HEK293 (cell line): ENCODE measurements at regions not wholly inside any gene's neighbourhood (a gene's known extent, or its start where the extent isn't known, plus 50 kb on each side); places are given as distances from the start of the nearest gene placed in this dataset.

Experiments
- HOXA7 ChIP-seq: sonication (generic); formaldehyde crosslinking; IDR thresholded peaks from 2 replicates; pipeline ENCODE4 v1.8.1; 2022; ENCODE audit warnings: missing genetic modification reagents, borderline replicate concordance
- REPIN1 ChIP-seq: fragments of 450-650 bp; formaldehyde crosslinking; IDR thresholded peaks from 2 replicates; pipeline ENCODE4 v1.5.1; 2017; ENCODE audit warnings: missing biosample characterization, missing genetic modification characterization, low read depth
- SETDB1 ChIP-seq: IDR thresholded peaks from one replicate; pipeline ENCODE4 v1.6.1; 2017; ENCODE audit warnings: mild to moderate bottlenecking, low read length, moderate library complexity, mixed read lengths; ENCODE audit not compliant: insufficient read length
- ZBTB21 ChIP-seq: fragments of 450-650 bp; formaldehyde crosslinking; IDR thresholded peaks from 2 replicates; pipeline ENCODE4 v1.5.1; 2017; ENCODE audit warnings: missing biosample characterization, missing genetic modification characterization
- ZBTB7A ChIP-seq: fragments of 450-650 bp; formaldehyde crosslinking; IDR thresholded peaks from 2 replicates; pipeline ENCODE4 v1.5.1; 2016; ENCODE audit warnings: low read depth, missing biosample characterization, missing genetic modification characterization
- ZNF202 ChIP-seq: fragments of 450-650 bp; formaldehyde crosslinking; IDR thresholded peaks from 2 replicates; pipeline ENCODE4 v1.5.1; 2016; ENCODE audit warnings: missing biosample characterization, missing genetic modification characterization, borderline replicate concordance
- ZNF510 ChIP-seq: fragments of 450-650 bp; formaldehyde crosslinking; IDR thresholded peaks from 2 replicates; pipeline ENCODE4 v1.5.1; 2018; ENCODE audit warnings: mild to moderate bottlenecking, missing genetic modification characterization, missing biosample characterization; ENCODE audit not compliant: insufficient replicate concordance
- TF ChIP-seq, protein P1 (sequence below): fragments of 450-650 bp; formaldehyde crosslinking; IDR thresholded peaks from 2 replicates; pipeline ENCODE4 v1.5.1; 2016; ENCODE audit warnings: missing biosample characterization, missing genetic modification characterization
- TF ChIP-seq, protein P2 (sequence below): fragments of 450-650 bp; formaldehyde crosslinking; IDR thresholded peaks from 2 replicates; pipeline ENCODE4 v1.5.1; 2016; ENCODE audit warnings: missing biosample characterization, missing genetic modification characterization
- TF ChIP-seq, protein P3 (sequence below): fragments of 450-650 bp; formaldehyde crosslinking; IDR thresholded peaks from 2 replicates; pipeline ENCODE4 v1.5.1; 2016; ENCODE audit warnings: missing biosample characterization, missing genetic modification characterization, low read depth
- TF ChIP-seq, protein P4 (sequence below): fragments of 450-650 bp; formaldehyde crosslinking; IDR thresholded peaks from 2 replicates; pipeline ENCODE4 v1.5.1; 2016; ENCODE audit warnings: missing biosample characterization, missing genetic modification characterization

DNA sequence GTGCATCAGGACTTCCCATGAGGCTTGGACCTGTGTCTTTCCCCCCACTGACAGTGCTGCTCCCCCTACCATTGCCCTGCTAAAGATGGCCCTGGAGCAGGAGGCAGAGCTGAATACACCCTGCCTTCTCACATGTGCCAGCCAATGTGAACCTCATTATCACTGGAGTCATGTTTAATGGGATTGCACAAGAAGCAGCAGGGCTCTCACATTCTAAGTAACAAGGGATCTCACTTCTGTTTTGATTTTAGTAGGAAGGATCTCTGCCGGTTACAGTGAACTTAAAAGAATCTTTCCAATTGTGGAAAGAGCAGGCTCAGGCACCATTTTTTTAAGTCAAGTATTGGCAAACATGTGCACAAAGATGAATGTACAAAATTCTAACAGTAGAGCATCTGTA lies 322.1 kb upstream of the MEX3C start:
- TF ChIP-seq, protein P1, sequence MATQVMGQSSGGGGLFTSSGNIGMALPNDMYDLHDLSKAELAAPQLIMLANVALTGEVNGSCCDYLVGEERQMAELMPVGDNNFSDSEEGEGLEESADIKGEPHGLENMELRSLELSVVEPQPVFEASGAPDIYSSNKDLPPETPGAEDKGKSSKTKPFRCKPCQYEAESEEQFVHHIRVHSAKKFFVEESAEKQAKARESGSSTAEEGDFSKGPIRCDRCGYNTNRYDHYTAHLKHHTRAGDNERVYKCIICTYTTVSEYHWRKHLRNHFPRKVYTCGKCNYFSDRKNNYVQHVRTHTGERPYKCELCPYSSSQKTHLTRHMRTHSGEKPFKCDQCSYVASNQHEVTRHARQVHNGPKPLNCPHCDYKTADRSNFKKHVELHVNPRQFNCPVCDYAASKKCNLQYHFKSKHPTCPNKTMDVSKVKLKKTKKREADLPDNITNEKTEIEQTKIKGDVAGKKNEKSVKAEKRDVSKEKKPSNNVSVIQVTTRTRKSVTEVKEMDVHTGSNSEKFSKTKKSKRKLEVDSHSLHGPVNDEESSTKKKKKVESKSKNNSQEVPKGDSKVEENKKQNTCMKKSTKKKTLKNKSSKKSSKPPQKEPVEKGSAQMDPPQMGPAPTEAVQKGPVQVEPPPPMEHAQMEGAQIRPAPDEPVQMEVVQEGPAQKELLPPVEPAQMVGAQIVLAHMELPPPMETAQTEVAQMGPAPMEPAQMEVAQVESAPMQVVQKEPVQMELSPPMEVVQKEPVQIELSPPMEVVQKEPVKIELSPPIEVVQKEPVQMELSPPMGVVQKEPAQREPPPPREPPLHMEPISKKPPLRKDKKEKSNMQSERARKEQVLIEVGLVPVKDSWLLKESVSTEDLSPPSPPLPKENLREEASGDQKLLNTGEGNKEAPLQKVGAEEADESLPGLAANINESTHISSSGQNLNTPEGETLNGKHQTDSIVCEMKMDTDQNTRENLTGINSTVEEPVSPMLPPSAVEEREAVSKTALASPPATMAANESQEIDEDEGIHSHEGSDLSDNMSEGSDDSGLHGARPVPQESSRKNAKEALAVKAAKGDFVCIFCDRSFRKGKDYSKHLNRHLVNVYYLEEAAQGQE, result no peak
- TF ChIP-seq HOXA7, result no peak
- TF ChIP-seq, protein P2, sequence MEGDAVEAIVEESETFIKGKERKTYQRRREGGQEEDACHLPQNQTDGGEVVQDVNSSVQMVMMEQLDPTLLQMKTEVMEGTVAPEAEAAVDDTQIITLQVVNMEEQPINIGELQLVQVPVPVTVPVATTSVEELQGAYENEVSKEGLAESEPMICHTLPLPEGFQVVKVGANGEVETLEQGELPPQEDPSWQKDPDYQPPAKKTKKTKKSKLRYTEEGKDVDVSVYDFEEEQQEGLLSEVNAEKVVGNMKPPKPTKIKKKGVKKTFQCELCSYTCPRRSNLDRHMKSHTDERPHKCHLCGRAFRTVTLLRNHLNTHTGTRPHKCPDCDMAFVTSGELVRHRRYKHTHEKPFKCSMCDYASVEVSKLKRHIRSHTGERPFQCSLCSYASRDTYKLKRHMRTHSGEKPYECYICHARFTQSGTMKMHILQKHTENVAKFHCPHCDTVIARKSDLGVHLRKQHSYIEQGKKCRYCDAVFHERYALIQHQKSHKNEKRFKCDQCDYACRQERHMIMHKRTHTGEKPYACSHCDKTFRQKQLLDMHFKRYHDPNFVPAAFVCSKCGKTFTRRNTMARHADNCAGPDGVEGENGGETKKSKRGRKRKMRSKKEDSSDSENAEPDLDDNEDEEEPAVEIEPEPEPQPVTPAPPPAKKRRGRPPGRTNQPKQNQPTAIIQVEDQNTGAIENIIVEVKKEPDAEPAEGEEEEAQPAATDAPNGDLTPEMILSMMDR, result no peak
- TF ChIP-seq ZNF202 (tag by site-specific recombination), result no peak
- TF ChIP-seq ZBTB21 (tag by site-specific recombination), result no peak
- TF ChIP-seq, protein P3, sequence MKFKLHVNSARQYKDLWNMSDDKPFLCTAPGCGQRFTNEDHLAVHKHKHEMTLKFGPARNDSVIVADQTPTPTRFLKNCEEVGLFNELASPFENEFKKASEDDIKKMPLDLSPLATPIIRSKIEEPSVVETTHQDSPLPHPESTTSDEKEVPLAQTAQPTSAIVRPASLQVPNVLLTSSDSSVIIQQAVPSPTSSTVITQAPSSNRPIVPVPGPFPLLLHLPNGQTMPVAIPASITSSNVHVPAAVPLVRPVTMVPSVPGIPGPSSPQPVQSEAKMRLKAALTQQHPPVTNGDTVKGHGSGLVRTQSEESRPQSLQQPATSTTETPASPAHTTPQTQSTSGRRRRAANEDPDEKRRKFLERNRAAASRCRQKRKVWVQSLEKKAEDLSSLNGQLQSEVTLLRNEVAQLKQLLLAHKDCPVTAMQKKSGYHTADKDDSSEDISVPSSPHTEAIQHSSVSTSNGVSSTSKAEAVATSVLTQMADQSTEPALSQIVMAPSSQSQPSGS (tag by site-specific recombination), result no peak
- TF ChIP-seq, protein P4, sequence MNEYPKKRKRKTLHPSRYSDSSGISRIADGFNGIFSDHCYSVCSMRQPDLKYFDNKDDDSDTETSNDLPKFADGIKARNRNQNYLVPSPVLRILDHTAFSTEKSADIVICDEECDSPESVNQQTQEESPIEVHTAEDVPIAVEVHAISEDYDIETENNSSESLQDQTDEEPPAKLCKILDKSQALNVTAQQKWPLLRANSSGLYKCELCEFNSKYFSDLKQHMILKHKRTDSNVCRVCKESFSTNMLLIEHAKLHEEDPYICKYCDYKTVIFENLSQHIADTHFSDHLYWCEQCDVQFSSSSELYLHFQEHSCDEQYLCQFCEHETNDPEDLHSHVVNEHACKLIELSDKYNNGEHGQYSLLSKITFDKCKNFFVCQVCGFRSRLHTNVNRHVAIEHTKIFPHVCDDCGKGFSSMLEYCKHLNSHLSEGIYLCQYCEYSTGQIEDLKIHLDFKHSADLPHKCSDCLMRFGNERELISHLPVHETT, result no peak
- no peak for TF ChIP-seq REPIN1 (tag by site-specific recombination)
- TF ChIP-seq ZBTB7A (tag by site-specific recombination), result no peak
- no peak for TF ChIP-seq ZNF510 (tag by site-specific recombination)
- no peak for TF ChIP-seq SETDB1
